IPS-NIHi7 (cell line): ENCODE measurements at regions not wholly inside any gene's neighbourhood (a gene's known extent, or its start where the extent isn't known, plus 50 kb on each side); places are given as distances from the start of the nearest gene placed in this dataset.

Experiments
- DNase-seq: peaks from one replicate; pipeline ENCODE4 v3.0.0; 2012; ENCODE audit warnings: mixed read lengths; ENCODE audit errors: extremely low spot score

DNA sequence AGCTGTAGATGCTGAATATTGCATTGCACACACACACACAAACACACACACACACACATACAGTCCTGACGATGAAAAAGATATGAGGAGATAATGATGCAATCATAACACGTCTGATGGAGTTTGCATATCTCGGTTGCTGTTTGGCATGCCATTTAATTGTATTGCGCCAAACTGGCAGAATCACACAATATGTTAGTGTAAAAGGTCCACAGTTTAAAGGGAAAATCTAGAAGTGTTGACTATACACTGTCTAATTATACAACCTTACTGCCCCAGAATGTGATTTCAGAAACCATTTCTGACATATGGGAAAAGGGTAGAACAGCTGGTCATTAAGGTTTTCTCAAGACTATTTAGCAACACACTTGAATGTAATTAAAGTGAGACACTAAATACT lies 123.7 kb upstream of the PROX1 start:
- no peak for DNase-seq

DNA sequence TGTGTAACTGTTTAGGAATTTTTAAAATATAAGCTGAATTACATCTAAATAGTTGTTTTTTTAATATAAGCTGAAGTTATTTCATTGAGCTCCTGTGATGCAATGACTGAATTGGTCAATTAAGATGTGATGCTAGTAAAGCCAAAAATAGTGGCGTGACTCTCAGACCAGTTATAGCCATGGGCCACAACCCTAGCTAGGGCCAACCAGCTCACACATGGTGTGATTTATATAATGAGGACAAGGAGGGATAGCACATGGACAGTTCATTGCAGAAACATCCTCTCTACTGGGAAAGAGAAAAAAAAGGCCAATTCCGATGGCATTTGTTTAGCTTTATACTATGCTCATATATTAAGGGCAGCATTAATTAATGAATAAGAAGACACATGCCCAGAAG lies 119.3 kb upstream of the PROX1 start:
- no peak for DNase-seq

DNA sequence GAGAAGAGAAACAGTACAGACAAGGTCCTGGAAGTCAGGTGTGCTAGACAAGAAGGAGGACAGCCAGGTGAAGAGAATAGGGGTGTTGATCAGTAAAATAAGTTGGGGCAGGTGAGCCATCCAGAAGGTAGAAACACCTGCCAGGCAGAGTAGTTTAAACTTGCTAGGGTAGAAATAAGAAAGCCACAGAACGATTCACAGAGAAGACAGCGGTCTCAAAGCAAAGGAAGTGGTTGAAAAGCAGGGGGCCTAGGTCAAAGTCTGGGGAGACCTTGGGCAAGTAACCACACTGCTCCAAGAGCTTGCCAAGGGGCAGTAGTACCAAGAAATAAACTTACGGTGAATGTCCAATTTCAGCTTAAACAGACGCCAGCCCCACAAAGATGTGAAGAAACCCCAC lies 116.6 kb upstream of the PROX1 start:
- no peak for DNase-seq

DNA sequence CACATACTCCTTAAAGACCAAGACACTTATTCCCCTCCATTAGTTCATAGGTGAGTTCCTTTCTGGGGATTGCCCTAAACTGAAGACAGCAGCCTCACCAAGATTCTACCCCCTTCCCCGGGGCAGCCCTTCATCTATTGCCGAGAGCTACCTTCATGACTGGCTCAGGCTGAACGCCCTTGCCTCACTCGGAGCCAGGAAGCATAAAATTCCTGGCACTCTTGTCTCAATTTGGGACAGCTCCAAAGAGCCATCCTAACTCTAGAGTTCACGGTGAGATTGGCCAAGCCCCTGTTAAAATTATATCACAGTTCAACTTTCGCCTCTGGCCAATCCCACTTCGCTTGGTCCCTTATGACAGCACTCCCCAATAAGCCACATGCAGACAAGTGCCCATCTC lies 113.0 kb upstream of the PROX1 start:
- DNase-seq, result no peak

DNA sequence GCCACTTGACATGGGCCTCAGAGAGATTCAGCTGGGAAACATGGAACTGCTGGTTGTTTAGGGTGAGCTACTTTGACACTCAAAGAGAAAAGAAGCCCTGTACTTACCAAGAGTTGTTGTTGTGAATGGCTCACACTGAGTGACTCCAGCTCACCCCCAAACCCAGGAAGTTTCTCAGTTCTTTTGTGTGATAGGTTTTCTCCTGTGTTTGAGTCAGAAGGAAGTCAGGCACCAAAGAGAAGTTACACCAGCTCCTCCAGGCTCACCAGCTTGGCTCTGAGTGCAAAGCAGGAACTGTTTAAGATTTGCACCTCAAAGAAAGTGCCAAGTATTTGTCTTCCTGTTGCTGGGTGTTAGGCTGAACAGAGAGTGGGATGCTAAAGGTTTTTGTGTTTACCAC lies 111.2 kb upstream of the PROX1 start:
- DNase-seq, result no peak

DNA sequence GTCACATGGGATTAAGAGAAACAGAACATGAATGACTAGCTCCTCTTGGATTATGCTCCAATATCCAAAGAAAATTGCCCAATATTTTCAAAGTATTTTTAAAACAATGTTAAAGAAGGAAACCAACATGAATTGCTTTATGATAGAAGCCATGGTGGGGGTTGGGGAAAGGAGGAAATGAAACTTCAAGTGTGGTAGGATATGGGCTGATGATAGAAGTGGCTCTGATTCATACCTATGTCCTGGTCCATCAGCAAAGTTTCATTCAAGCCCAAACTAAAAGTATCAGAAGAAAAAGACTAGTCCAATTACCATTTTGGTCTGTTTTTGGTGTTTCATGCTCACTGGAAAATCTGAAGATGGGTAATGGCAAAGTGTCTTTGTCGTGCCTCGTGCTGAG lies 104.2 kb upstream of the PROX1 start:
- DNase-seq, result no peak

DNA sequence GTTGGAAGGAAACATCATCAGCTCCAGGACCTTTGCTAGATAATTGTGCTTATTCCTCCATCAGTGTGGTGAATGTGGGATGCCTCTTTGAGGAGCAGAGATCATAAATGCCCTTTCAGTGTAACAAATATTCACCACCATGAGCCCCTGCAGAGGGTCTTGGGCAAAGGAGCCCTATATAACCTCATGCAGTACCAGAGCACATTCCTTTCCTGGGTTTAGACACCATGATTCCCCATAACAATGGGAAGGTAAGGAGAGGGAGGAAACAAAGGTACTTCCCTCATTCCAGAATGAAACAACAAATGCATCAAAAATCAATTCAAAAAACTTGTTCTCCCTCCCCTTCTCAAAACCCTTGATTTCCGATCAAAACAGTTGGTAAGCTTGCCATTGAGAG lies 103.4 kb upstream of the PROX1 start:
- DNase-seq, result no peak

DNA sequence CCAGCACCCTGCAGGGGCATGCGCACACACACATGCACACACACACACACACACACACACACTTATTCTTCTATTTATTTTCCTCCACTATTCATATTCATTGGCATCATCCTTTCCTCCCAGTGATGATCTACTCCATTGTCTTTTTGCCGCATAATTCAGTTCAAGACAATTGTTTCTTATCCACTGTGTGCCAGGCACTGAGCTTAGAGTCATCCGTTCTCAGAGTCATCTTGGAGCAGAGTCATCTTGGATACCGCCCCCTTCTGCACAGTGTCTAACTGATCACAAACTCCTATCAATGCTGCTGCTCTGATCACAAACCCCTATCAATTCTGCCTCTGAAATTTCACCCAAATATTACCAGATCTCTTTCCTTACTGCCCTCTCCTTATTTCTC lies 102.8 kb upstream of the PROX1 start:
- DNase-seq, result no peak

DNA sequence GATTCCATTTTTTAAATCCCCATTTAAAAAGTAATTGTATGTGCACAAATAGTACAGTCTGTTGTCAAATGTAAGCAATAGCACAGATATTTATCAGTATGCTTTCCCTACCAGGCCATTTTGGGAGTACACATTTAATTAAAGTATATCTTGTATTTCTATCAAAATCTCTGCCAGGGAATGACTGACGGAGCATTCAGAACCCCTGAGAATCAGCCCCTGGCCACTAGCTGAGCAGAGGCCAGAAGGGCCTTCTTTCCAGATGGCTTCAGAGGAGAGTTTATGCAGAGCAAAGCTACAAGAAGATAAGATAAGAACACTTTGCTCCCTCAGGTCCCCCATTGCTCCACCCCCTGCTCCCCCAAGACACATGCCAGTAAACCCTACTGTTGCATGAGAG lies 99.9 kb upstream of the PROX1 start:
- no peak for DNase-seq

DNA sequence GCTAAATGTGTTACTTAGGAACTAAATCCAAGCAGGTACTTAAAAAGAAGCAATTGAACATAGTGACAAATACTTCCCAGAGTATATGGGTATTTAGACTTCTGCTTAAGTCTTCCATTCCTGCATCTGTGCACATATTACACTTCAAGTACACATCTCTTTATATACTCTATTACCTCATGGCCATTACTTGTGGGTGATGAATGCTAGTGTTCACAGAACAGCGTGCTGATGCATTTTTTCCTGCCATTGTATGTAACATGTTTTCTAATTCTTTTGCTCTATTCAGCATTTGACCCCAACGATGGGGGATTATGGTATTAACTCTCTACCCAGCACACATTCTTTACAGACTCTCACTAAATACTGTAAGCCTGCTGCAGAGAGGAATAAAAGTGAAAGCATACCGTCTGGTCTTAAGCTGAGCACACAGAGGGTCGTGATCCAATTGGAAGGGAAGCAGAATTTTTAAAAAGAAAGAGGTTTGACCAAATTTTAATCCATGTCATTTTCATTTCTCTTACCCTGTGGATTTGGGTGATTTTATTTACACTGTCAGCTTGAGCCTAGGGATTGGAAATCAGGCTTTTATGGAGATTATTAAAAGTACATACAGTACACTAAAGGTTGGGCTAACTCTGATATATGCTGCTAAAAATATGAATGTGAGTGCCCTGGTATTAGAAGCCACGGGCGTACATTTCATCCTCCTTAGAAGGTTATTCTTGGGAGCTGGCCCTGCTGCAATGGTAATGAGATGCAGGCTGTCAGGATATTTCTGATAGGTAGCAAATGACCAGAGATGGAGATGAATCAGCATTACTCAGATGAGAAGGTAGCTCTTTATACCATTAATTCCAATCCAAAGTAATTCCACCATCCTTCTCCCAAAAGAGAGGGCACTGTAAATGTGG lies 95.5 kb upstream of the PROX1 start:
- DNase-seq, result no peak

DNA sequence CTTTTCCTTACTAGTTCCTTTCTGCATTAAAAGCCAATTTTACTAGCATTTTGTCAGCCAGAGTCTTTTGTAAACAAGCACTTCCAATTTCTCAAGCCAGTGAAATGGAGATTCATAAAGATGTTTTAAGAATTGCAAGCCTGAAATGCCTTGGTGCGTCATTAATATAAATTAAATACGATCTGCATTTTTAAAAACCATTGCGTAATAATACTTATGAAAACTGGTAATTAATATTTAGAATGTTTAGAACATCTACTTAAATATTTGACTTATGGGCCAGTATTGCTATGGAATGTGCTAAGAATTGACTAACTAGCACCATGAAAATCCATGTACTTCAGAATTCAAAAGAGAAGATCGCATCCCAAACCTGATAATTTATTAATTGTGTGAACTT lies 89.1 kb upstream of the PROX1 start:
- DNase-seq, result no peak

DNA sequence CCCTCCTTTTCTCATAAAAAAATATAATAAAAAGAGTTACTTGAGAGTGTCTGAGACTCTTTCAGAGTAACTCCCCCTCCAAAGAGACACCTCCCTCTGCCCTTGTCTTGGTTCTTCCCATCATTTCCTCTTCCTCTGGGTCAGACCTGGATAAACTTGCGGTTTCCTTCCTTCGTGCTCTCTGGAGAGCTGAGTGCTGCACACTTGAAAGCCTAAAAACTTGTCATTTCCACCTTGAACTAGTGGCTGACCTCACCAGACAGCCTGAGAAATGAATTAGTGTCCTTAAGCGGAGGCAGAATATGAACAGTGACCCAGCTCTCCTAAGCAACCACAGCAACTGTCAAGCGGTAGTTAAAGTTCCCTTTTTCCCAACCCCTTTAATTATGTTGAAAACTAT lies 88.4 kb upstream of the PROX1 start:
- DNase-seq, result no peak

DNA sequence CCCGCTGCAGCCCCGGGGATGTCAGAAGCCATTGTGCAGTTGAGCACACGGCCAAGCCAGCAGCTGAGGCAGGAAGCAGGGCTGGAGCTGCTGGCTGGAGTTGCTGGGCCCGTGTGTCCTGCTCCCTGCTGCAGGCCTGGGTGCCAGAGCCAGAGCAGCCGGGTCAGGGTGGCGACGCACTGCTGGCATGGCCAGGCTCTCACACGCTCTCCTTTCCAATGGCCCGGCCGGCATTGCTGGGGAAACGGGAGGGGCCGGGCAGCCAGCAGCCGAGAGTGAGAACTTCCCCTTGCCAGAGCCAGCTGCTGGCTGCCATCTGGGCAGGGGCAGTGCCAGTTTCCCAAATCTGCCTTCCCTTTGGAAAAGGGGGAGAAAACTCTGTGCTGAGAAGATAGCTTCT lies 82.4 kb upstream of the PROX1 start:
- DNase-seq, result no peak

DNA sequence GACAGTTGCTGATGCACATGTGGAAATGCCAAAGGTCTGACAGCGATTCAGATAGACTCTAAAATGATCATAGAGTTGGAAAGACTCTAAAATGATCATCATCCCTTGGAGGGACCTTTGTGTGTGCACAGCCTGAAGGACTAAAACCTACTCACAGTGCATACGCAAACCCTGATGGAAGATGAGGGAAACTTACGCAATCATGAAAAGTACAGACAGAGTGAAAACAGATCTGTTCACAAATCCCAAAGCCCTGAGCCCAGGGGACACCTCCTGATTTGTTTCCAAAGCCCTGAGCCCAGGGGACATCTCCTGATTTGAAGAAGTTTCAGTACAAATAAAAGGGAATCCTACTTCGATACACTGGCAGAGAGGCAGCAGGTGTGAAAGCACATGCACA lies 79.3 kb upstream of the PROX1 start:
- no peak for DNase-seq

DNA sequence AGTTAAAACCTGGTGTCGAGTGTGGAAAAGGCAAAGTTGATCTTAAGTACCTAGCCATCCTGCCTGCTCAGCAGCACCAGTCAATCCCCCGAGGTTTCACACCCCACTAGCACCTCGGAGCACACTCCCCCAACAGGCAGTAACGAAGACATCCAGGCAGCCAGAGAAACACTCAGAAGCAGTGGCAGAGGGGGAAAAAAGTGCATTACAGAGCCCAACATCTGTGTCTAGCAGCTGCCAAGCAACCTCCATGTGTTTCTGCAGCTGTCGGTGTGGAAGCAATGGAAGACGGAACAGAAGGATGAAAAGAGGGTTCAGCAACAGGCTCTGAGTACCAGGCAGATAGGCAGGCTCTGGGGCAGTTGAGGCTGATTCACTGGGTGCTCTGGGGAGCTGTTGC lies 73.4 kb upstream of the PROX1 start:
- DNase-seq, result peak; percentile 38

DNA sequence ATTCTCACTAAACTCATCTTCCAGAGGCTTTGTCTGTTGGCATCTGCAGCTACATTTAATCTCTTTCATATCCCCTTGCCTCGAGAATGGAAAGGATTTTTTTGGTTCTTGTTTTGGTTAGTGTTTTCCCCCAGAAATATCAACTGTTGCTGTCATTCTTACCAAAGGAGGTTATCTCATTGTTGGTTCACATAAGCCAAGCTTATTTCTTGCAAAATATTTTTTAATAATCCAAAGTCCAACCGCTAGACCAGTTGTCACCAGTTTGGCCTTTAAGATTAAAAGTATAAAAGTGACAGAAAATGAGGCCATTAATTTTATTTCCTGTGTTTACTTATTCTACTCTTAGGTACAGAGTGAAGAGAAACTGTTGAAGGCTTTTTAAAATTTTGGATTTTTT lies 66.5 kb upstream of the PROX1 start:
- DNase-seq, result no peak

DNA sequence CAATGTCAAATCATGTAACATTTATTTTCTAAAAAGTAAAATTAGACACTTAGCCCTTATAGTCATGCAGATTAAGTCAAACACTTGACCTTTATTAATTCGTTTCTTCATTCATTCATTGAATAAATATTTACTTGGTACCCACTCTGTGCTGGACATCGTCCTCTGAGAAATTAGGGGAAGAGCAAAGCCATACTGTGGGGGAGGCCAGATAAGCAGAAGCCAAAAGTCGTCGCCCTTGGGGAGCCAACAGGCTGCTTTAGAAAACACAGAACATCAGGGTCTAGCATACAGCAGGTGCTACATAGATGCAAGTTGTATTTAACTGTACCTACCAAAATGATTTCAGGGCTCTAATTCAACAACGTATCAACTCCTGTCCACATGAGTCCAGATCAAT lies 66.1 kb upstream of the PROX1 start:
- DNase-seq, result no peak

DNA sequence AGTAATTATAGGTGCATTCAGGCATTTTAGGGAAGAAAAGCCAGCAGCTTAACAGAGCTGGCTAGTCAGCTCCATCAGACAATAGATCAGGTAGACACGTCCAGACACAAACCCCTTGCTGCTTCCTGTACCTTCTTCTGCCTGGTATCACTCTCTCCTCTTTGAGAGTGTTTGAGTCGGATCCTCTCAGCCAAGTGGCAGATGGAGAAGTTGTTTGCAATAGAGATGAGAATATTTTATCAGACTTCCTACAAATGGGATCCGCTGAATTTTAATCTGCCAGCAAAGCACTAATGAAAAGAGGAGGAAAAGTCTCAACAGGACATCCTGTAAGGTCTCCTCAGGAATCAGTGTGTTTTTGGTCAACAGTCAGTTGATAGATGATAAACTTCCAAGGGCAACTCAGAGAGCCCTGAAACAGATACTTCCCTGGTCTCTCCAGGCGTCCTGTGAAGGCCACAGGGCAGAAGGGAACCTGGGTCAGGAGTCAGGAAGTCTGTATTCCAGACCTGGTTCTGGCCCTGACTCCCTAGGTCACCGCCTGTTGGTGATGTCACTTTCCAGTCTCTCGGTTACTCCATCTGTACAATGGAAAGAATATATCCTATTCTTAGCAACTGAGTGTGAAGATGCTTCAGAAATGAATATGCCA lies 62.1 kb upstream of the PROX1 start:
- no peak for DNase-seq

DNA sequence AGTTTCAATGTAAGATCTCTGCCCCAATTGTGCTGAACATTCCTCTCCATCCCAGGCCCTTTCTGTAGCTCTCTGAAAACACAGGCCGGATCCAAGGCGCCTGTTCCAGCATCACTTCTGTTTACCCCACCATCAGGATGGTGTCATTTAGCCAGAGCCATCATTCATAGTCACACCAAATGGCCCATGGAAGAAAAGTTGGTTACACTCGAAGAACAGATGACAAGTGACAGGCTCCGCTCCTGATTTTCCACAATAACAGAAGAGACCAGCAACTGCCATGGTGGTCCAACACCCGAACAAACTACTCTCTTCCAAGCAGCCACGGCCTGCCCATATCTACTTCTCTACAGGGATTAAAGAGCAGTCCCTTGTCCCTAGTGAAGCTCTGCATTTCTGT lies 59.9 kb upstream of the PROX1 start:
- DNase-seq, result no peak

DNA sequence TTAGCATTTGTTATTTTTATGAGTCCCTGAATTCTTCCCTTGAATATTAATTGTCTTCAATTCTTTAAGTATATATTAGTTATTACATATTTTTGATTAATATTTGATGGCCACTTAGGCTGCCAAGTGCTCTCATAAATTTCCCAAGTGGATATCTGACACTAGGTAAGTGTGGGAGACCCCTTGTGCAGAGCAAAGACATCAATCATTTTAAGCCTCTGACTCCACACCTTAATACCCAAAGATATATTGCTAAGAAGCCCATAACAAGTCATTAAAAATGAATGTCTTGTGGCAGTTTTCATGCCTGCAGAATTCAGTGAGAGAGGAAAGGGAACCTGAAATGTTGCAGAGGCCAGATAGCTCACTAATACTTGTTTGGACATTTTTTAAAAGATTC lies 58.4 kb upstream of the PROX1 start:
- no peak for DNase-seq

DNA sequence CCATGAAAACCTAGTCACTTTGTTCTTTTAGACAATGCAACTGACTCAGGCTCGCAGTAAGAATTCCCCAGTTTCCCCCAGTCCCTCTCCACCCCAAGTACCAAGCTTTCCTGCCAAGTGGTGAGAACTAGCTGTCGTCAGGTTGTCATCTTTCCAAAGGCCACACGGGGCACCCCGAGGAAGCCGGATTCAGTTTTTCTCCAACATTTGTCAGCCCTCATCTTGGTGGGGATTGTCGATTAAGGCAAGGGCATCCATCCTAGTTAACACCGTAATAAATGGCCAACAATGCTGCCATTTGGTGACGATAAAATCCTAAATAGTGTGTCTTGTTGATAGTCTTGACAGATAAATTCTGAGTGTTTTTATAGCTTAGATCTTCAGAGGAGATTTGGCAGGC lies 55.9 kb upstream of the PROX1 start:
- peak; percentile 57 for DNase-seq

DNA sequence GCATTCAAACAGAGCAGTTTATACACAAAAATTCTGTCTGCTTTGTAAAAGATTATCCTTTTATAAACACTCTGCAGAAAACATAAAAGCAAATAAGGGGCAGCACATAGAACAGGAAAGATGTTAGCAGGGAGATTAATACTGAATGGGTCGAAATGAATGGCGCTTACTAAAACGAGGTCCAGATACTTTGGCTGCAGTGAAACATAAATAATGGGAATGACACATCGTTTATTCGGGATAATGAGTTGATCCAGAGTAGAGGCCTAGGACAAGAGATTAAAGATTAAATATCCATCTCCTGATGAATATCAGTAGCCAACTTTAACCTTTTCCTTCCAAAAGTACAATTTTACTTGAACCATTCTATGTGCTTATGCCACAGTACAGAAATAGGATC lies 54.4 kb upstream of the PROX1 start:
- no peak for DNase-seq

DNA sequence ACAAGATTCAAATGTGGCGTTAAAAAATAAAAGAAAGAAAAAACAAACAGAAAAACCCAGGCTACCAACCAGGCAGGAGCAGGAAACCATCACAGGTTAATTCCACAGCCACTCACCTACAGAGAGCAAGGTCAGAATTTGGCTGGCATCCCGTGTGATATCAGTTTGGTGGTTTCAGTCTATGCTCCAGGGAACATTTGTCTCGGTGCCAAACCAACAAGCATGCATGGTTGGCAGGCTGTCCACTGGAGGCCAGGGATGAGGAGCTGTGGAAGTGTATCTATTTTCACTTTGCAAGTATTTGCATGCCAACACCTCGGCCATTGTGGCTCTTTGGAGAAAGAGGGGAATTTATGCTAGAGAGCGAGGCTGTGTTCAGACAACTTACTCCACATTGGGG lies 53.1 kb upstream of the PROX1 start:
- no peak for DNase-seq

DNA sequence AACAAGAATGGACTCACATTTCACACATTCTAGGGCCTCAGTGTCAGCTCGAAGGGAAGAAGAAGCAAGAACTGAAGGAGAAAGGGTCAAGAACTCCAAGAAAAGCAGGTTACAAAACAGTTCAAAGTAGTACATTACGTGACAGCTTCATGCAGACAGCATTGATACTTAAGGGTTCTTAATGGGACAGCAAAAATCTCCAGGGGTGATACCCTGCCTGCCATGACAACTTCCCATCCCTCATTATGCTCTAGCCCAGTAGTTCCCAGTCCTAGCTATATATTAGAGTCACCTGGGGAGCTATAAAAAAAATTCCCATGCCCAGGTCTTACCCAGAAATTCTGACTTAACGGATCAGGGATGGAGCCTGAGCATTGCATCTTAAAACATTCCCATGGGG lies 51.2 kb upstream of the PROX1 start:
- no peak for DNase-seq
